Stimulated activated CD4-positive, alpha-beta T cell treated with anti-CD3 and anti-CD28 coated beads, Interleukin-15, amount 100 ng/mL, for 24 hours (primary cell): ENCODE measurements at regions not wholly inside any gene's neighbourhood (a gene's known extent, or its start where the extent isn't known, plus 50 kb on each side); places are given as distances from the start of the nearest gene placed in this dataset.

Source experiments
- DNase-seq: peaks from one replicate; pipeline ENCODE4 v3.0.0-alpha.2; 2020

DNA sequence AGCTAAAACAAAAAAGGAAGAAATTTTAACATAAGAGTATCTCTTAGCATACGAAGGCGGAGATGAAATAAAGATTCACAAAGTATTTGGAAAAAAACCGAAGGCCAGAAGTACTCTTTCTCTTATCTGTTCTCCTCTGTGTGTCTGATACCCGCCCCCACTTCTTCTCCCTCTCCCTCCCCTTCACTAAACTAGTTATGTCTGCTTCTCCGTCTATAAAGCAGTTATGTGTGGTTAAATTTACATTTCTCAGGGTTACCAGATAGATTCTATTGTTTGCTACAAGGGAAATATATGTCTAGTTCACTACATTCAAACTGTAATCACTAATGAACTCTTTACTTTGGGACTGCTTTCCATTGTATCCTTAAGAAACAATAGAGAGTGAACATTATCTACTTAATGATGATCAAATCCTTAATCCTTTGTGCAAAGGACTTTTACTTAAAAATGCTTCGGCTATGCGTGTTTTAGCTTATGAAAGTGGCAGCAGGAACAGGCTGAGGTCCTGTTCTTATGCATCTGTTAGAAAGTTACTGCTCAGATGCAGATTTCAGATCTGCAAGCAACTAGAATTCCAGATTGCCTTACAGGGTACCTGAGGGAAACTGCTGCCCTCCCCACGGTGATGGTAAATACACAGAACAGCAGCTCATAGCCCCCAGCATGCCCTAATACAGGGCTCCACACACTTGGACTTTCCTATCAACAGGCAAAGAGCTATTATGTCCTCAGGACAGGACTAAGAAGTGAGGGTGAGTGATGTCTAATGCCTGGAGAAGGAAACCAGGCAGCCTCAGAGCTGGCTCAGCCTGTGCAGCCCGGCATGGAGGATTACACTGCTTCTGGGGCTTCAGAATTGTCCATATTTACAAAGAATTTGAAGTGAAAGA, 273.3 kb downstream of the FZD1 start:
- no peak for DNase-seq

DNA sequence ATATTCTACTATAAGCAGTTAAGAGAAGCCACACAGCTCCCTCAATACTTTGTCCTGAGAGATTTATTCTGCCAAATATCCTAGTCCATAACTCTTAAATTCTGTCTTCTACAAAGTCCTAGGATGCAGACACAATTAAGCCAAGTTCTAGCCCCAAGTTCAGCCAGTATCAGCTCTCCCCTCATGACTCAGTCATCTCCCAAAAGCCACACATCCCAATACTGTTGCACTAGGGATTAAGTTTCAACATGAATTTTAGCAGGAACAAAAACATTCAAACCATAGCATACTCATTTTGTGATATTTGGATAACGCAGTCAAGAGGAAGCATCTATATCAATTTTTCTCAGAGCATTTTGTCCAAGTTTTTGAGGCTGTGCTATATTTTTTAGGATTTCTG, 277.4 kb downstream of the FZD1 start:
- DNase-seq = no peak

- DNase-seq = no peak
Measured at GRCh38 chr7:91543646-91544045, 279.4 kb downstream of the FZD1 start.

- no peak for DNase-seq
Measured at GRCh38 chr7:91549878-91550277, 285.6 kb downstream of the FZD1 start.

DNA sequence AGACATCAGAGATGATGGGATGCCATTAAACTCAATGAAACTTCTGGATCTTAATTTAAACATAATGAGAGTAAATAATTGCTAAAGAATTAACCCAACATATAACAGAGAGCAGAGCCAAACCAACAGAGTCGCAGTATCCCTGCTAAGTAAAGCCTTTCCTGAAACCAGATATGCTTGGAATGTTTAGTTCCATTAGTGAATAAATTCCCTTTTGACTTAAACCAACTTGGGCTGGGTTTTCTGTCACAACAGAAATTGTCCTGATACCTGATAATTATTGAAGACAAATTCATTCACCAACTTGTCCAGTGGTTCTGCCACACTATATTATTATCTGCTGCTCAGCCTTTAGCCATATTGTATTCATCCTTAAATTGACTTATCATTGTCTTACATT, 286.7 kb downstream of the FZD1 start:
- DNase-seq = no peak

DNA sequence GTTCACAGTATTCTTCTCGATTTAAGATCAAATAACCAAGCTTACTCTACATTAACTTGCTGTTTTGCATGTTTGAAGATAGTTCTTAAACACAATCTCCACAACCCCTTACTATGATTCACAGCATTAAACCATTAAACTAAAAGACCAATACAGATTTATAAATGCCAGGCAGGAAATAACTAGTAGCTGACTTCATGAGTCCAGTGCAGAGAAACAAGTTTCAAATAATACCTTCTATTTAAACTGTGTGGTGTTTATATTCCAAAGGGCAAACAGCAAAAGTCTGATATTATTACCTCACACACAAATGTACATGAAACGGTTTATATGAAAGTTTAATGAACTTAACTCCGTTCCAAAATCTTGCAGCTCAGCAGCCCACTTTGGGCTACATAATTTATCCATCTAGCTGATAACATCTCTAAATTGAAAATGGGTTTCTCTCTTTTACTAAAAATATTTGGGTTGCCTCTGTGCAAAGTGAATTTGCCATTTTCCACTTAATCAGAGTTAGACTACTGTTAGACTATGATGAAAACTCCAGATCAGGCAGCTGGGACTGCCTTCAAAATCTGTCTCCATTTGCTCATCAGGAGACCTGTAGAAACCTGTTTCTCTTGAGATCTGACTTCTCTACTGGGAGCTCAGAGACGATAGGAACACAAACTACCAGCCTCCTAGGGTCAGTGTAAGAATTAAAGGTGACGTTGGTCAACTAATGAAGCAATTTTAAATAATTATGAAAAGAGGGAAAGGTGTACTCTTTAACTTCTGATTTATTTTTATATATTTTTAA, 287.3 kb downstream of the FZD1 start:
- no peak for DNase-seq

DNA sequence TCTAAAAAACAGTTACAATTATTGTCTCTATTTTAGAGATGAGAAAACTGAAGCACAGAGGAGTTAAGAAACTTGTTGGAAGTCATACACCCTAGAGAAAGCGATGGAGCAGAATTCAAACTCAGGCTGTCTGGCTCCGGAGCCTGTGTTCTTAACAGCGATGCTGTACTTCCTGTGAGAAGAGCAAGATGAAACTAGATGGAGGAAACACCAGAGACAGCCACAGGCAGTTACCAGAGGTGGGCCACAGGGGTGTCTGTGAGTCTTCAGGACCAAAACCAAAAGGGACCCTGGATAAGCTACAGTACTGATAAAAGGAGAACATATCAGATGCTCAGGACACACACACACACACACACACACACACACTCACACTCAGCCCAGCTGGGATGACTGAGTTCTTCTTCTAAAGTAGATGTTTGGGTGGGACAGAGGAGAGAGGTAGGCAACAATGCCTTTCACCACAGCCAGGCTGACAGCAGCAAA, 289.2 kb downstream of the FZD1 start:
- no peak for DNase-seq

GRCh38 chr7:91554883-91555282, 290.6 kb downstream of the FZD1 start:
- no peak for DNase-seq

- no peak for DNase-seq
Measured at GRCh38 chr7:91556239-91556638, 292.0 kb downstream of the FZD1 start.

DNA sequence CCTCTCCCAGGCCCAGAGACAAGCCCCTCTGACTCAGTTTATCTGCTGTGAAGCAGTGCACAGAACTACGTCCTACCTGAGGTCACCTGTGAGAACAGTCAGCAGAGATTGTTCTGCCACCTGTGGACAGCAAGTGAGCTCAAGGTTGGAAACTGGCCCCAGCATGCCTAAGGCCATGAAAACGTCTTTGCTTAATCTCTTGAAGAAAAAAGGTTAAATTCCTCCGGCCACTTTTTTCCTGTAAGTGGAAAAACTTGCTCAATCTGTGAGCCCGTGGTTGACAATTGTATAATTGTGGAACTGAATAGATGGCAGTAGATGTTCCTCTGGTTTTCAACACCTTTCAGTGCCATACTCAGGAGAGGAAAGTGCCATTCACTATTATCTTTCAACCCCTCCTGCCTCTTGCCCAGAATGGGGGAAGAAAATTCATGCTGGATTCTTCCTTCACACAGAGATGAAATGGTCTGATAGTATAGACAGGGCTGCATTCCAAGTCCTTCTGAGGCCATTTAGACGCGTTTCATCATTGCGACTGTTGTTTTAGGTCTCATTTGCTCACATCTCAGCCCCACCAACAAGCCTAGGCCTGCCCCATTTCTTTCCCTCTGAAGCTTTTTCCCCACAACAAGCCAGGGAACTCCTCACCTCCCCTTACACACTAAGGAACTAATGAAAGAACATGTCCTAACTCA, 292.9 kb downstream of the FZD1 start:
- no peak for DNase-seq

DNA sequence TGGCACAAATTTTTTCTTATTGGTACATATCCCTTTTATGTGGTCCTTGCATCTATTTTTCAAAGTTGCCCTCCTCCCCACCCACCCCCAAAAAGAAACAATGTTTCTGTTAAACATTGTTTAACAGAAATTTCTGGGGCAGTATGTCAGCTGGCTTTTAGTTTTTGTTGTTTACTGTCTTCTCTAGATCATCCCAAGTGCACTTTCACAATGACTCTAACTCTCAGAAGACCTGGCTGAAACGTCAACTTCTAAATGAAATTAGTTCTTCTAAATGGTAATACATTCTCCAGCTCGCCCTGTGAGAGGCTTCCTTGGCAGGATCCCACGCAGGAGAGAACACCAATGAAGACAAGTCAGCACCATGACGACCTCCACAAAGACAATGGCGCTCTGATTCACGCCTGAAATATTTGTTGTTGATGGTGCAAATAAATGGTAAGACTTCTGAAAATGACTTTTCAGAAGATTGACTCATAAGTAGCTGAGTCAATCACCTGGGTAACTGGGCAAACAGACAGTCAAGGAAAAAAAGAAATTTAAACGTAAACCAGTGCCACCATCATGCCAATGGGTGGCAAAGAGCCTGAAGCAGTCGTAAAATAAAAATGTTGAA, 293.7 kb downstream of the FZD1 start:
- DNase-seq = no peak

DNA sequence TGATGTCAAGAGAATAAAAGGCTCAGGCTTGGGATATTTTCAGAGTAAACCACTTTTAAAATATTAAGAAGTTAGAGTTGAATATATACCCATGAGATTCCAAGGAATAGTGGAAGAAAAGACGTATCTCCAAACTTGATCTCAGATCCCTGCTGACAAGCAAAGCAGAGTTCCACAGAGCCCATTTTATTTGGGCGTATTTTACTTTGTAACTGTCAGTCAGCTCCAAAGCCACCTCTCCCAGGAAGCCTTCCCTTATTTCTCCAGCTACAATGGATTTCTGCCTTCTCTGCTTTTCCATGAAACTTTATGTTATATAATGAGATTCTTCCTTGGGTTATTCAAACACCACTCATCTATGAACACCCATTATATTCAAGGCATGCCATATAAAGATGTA, 295.7 kb downstream of the FZD1 start:
- no peak for DNase-seq

DNA sequence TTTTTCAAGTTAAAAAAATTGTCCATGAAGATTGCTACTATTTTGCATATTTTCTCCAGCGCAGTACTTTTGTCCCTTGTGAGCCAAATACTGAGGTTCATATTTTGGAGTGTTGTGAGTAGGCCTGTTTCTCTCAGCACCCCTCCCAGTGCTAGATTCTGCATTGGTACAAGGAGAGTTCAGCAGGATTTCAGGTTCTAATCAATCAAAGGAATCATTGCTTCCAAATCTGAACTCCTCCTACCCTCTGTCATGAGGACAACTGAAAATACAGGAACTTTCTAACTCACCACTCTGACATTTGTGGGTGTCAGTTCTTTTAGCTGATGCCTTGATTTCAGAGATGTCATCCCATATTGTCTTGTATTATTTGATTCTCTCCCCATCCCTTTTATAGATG, 299.9 kb downstream of the FZD1 start:
- DNase-seq = no peak

- DNase-seq = no peak
Measured at GRCh38 chr7:91564541-91564940, 300.3 kb downstream of the FZD1 start.

- DNase-seq = no peak
Measured at GRCh38 chr7:91565499-91566401, 301.5 kb downstream of the FZD1 start.

DNA sequence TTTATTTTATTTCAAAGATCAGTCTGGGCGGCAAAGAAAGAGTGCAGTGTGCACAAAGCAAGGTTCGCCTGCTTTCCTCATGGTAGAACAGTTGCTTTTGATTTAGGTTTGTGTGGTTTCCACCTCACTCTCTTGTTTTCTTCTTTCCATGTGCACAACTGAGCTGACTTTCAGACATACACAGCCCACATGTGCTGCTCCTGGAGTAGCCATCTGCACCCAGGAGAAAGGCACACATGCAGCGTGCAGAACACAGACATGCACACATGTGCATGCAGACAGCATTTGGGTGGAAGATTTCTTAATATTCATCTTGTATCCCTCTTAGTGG, 302.1 kb downstream of the FZD1 start:
- no peak for DNase-seq

DNA sequence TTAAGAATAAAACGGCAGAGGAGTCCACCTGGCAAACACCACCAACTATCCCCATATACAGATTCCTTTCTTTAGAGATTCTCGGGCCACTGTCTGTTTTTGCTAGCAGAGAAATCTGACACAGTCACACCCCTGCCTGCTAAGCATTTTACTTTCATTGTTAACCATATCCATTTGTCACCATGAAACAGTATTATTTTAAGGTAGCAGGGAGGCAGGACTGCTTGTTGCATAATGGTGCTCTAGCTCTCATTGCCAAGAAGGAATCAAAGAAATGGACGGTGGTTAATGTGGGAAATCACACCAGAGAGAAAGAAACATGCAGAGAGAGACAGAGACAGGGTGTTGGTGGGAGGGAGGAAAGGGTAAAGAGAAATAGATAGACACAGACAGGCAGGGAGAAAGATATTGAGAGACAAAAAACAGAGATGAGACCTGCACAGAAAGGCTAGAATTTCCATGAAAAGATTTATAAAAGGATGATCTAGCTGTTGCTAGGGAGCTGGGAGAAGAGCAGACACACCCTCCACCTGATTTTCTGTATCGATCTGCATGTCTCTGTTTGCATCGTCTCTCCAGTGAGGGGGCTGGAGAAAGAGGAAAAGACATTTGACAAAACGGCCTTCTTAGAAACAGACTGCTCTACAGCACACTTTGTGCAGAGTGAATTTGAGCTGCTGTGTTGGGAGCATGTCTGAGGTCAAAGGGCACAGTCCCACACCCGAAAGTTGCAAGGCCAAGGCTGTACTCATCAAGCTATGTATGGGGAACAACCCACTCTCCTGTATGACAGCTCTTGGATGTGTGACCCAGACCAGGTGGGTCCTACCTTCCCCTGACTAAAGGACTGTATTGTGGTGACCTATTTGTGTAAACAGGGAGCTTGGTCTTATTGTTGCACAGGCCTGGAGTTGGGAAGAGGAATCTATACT, 303.1 kb downstream of the FZD1 start:
- DNase-seq = no peak

DNA sequence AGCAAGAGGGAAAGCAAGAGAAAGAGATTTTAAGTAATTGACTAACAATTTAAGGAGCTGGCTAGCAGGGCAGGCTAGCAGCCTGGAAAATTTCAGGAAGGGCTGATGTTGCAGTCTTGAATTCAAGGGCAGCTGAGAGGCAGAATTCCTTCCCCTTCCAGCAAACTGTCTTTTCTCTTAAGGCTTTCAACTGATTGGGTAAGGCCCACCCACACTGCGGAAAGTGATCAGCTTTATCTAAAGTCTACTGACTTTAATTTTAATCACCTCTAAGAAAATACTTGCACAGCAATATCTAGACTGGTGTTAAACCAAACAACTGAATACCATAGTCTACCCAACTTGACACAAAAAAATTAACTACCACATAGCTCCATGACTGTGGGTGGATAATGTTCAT, 303.9 kb downstream of the FZD1 start:
- DNase-seq = no peak

DNA sequence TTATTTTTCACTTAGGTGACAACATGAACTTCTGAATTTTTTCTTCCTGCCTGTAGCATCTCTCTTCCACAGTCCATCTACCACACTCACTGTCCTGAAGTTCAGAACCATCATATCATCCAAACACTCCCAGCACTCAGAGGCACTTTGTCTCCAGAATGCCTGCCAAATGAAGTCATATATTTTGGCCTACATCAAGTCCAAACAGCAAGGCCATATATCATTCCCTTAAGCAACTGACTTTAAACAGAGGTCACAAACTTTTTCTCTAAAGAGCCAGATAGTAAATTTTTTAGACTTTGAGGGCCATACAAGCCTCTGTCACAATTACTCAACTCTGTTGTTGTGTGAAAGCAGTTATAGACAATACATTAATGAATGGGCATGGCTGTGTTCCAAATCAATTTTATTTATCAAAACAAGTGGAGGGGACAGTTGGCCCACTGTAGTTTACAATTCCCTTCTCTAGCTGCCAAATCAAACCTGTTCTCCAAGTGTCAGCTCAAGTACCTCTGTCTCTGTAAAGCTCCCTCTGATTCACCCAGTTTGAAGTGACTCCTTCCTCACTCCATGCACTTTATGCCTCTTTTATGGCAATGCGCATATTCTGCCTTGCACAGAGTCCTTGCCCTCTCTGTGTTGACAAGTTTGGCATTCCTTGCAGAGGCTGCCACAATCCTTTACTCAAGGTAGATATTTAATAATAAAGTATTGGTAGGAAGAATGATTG, 305.7 kb downstream of the FZD1 start:
- no peak for DNase-seq

GRCh38 chr7:91570560-91570959, 306.3 kb downstream of the FZD1 start:
- DNase-seq = no peak
